ENCODE measurements at regions not wholly inside any gene's neighbourhood (a gene's known extent, or its start where the extent isn't known, plus 50 kb on each side); places are given as distances from the start of the nearest gene placed in this dataset.

DNA sequence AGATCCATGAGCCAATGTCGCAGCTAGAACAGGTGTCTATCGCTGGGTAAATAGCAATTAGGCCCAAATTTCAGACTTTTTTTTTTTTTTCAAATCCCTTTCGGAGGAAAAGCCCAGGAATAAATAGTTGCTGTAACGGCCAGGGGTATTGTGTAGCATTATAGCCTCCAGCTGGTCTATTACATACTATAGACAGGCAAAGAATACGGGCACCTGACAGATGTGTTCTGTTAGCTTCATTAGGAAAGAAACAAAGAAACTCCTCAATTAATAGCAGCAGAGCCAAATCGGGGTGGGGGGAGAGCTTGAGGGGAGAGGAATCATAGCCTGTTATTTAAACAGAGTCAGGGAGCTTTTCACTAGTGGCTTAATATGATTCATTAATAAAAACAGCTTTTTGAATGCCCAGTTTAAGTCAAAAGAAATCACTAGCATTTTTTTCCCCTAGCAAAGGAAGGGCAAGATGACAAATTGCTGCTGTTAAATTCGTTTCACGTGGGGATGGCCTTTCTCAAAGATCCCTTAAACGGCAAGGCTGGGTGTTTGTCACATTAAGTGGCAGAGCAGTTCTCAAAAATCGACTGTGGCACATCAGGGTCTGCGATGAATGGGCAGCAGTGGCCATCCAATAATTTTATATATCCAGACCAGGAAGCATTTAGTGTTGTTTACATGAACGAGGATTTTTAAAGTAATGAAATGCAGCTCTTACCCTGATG lies 139.4 kb downstream of the ID4 start:
- DNase-seq = no peak

- no peak for DNase-seq
These were observed 141.9 kb downstream of the ID4 start for GRCh38 chr6:19979059-19979458.

DNA sequence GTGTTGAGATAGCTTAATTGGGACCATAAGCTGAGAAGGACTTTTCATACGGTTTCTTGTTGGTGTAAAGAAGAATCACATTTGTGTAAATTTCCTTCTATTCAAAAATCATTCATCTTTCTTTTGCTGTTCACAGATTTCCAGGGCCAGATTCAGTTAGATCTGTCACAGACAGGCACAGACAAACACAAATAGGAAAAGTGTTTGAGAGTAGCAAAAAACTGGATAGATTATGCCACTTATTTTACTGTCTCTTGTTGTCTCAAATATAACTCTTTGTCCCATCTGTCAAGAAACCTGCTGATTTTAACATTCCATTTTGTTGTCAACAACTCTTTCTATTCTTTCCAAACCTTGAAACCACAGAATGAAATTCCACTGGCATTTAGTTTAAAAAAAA lies 142.8 kb downstream of the ID4 start:
- no peak for DNase-seq

DNA sequence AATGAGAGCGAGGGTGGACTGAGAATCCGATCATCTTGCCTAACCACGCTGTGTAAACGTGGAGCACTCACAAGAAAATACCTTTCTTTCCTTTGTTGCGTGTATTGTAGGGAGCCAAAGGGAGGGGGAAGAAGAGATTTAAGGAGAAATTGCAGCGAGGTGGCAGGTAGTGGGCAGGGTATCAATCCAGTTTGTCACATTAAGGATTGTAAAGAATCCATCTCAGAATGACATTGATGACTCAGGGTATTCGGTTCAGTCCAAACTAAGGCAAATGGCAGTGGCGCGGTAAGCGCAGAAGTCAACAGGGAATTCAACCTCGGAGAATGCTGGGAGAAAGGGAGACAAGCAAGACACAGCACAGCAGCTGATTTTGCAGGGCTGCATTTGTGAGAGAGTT lies 146.2 kb downstream of the ID4 start:
- DNase-seq = no peak

GRCh38 chr6:19986691-19987438 lies 149.7 kb downstream of the ID4 start:
- no peak for DNase-seq

DNA sequence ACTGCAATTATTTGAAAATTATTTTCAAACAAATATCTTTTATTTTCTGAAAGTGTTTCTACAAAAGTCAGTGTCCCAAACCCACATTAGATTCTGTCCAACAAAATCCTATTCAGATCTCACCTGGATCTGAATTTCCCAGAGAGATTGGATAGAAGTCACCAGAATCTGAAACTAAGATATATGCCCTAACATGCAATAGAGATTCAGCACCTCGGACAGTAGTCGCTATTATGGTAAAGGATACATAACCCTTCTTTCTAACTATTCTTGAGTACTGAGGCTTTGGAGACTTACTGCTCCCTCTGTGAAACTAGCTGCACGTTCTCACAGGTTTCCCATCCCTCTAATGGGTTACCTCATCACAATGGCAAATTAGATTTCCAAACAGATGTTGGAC lies 151.4 kb downstream of the ID4 start:
- peak; percentile 63 for DNase-seq

DNA sequence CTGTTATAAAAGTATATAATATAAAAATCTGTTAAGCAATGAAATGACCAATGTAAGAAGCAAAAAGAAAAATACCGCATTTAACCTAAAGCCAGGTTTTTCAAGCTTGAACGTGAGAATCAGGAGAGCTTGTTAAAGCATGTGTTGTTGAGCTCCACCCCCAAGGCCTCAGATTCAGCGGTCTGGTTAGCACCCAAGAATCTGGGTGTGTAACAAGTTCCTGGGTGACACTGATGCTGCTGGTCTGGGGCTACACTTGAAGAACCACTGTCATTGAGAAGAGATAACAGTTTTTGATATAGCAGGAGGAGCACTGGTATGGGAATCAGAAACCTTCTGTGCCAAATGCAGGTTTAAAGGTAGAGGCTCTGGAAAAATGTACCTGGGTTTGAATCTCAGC lies 154.0 kb downstream of the ID4 start:
- DNase-seq = no peak

GRCh38 chr6:19994909-19995308 lies 157.7 kb downstream of the ID4 start:
- DNase-seq = no peak

DNA sequence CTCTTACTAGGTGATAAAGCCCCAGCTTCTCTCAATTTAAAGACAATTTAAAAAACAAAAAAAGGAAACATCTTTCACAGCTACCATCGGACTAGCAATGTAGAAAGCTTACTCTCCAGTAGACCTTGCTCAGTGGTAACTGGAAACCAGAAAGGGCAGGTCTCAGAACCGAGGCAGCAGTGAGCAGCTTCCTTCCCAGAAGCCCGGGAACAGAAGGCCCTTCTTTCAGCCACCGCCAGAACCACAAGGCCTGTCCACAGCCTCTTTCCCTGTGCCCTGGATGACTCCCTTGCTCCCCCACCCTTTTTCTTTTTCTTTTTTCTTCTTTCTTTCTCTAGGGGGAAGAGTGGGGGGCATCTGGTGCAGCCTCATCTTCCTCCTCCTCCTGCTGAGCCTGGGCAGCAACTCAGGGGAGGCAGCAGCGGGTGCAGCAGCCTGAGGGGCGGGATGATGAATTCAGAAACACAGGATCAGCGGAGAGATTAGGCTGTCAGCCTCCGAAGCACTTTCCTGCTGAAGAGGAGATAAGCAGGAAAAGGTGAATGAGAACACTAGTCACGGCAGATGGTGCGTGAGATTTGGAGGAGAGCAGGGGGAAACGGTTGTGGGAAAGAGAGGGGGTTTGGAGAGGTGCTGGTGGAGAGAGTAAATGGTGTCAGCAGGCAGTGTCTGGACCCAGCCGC lies 158.5 kb downstream of the ID4 start:
- DNase-seq = peak; percentile 22

DNA sequence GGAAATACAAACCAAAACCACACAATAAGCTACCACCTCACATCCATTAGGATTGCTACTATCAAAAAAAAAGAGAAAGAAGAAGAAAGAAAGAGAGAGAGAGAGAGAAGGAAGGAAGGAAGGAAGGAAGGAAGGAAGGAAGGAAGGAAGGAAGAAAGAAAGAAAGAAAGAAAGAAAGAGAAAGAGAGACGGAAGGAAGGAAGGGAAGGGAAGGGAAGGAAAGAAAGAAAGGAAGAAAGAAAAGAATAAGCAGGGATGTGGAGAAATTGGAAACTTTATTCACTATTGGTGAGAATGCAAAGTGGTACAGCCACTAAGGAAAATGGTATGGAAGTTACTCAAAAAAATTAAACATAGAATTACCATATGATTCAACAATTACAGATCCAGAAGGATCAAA lies 159.9 kb downstream of the ID4 start:
- DNase-seq = no peak

DNA sequence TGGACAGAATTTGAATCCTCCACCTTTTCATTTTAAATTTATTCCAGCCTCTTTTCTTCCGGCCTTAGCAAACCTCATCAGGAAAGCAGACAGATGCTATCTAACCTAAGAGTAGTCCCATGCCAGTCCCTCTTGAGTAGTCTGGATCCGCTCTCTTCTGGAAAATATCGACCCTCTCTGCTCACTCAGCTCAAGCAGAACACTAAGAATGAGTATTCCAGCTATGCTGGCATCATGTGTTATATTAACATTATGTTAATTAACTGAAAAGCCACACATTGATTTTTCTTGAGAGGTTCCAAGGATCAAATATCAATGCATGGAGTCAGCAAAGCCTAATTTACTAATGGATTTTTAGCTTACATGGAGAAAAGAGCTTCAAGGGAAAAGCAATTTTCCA lies 161.4 kb downstream of the ID4 start:
- DNase-seq = no peak

- DNase-seq = peak; percentile 82
These were observed 162.4 kb downstream of the ID4 start for GRCh38 chr6:19999319-20000191.

DNA sequence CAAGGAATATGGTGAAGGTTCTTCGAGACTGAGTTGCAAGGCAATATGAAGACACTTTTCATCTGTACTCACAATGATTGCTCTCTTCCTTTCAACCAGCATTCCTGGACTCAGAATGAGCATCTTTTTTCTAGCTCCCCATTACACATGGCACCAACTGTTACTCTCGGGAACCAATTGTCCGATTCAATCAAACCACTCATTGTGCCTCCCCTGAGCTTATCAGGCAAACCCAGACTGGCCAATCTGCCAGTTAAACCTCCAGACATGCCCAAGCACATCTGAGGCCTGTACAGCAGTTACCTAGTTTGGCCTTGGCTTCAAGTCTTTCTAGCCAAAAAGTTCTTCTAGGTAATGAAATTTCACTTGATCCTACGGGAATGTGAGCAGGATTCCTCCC lies 164.1 kb downstream of the ID4 start:
- peak; percentile 54 for DNase-seq

DNA sequence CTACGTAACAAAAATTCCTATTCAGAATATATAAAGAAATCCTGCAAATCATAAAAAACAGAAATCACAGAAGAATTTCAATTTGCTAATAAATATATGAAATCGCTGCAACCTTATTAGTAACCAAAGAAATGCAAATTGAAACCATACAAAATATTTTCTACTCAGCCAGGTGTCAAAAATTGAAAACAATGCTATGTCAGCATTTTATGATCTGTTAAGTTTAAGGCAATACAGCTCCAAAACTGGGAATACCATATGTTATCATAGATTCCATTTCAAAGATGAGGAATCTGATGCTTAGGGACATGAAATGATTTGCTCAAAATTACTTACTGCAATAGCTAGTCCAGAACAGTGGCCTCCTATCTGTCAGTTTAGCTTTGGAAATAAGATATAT lies 168.9 kb downstream of the ID4 start:
- DNase-seq = no peak

DNA sequence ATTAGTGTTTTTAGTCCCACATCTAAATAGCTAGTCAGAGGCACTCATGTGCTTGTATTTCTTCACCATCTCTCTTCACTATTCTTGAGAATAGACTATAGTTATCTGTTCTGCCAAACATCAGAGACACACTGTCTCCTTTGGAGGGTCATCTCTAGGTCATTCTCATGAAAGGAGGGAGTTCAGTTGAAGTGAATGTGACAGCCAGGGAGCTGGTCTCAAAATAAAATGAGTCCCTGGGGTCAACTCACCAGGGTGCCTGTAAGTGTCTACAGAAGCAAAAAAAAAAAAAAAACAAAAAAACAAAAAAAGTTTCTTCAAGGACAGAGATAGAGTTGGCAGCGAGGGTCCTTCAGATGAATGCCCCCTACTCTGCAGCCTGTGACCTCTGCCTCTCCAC lies 171.0 kb downstream of the ID4 start:
- no peak for DNase-seq

DNA sequence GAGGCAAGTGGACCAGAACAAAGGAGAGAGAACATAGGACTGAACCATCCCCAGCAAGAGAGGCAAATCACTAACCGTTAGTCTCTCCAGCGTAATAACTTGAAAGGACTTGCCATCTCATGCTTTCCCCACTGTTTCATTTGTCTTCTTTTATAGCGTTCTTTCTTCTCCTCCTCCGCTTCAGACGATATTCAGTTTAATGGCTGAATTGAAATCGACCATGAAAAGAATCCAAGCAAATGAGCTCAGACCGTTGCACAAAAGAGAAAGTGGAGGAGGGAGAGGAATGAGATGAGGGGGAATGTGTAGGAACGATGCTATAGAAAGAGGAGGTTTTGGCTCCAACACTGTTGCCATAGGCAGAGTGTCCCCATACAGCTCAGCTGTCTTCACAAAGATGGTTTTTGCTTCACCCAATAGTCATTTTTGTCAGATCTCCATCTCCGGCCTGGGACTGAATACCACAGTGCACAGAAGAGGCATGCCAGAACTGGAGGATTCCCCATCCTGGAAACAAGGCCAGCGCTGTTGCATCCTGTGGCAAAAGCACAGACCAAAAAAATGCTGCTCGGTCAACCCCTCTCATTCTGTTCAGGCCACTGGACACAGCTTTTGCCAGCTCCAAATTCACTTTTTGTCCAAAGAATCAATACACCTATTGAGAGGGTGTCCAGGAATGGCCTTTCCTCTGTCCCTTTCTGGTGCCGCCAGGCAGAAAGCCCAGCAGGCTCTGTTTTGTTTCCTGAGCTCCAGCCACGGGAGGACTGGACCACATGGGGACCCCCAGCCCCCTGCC lies 176.1 kb downstream of the ID4 start:
- DNase-seq = no peak

DNA sequence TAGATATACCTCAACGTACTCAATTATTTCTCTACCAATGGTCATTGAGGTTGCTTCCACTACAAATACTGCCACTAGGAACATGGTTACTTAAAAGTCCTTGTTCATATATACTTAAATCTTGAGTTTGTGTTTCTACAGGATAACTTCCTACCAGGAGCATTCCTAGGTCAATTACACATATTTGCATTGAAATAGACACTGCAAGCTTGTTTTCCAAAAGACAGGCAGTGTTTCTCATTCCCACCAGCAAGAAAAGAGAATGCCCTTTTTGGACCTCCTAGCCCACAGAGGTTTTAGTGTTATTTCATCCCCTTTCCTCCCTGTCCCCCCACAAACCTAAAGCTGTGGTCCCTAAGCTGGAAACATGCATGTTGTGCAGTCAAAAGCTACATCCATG lies 177.3 kb downstream of the ID4 start:
- DNase-seq = no peak

GRCh38 chr6:20020526-20020925 lies 183.4 kb downstream of the ID4 start:
- no peak for DNase-seq

DNA sequence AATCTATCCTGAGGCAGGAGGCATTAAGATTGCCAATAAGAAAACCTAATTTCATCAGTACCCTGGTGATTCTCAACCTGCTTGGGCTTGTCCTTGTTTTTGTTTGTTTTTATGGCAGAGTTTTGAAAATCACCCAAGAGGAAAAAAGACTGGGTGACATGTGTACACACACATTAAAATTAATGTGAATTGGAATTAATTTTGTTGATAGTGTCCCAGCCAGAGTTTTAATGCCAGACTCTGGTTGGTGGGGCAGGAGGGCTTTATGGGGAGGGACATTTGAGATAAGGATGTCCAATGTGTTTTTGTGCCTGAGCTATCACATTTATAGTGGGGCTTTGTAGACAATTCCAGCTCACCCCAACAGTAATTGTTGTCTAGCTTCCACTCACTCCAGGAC lies 184.6 kb downstream of the ID4 start:
- no peak for DNase-seq

DNA sequence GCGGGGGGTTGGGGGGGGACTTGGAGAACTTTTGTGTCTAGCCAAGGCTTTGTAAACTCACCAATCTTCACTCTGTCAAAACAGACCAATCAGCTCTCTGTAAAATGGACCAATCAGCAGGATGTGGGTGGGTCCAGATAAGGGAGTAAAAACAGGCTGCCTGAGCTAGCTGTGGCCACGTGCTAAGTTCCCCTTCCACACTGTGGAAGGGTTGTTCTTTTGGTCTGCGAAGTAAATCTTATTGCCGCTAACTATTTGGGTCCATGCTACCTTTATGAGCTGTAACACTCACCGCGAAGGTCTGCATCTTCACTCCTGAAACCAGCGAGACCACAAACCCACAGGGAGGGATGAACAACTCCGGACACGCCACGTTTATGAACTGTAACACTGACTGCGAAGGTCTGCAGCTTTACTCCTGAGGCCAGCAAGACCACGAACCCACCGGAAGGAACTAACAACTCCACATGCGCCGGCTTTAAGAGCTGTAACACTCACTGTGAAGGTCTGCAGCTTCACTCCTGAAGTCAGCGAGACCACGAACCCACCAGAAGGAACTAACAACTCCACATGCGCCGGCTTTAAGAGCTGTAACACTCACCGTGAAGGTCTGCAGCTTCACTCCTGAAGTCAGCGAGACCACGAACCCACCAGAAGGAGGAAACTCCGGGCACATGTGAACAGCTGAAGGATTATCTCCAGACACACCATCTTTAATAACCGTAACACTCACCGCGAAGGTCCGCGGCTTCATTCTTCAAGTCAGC lies 186.6 kb downstream of the ID4 start:
- peak; percentile 77 for DNase-seq

GRCh38 chr6:20024316-20024673 lies 187.1 kb downstream of the ID4 start:
- DNase-seq = no peak

GRCh38 chr6:20024978-20025377 lies 187.3 kb downstream of the MBOAT1 start:
- no peak for DNase-seq
